ENCODE measurements at regions not wholly inside any gene's neighbourhood (a gene's known extent, or its start where the extent isn't known, plus 50 kb on each side); places are given as distances from the start of the nearest gene placed in this dataset.
"Not testable (repeated sequence)": the region's sequence is repeated elsewhere in the genome, so short reads cannot be mapped to it uniquely, and the experiment has no call there.

DNA sequence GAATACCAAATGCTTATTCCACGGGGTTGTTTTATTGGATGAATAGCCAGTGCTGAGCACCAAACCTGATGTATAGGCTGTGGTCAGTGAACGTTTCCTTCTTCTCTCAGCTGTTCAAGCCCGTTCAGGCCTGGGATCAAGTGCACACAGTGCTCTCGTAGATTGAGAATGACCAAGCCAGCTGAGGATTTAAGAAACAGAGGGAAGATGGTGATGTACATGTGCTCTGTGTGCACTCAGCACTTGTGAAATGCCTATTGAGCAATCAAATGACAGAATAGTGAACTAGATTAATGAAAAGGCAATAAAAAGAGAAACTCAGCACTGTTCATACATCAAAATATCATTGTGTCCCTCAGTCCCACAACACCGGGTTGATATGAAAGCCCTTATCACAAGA is 302.5 kb downstream of the BMPER start:
- DNase-seq, result no peak

- no peak for DNase-seq
Observed at GRCh38 chr7:34208878-34209621, 303.7 kb downstream of the BMPER start.

- DNase-seq, result no peak
Observed at GRCh38 chr7:34211018-34211417, 305.7 kb downstream of the BMPER start.

DNA sequence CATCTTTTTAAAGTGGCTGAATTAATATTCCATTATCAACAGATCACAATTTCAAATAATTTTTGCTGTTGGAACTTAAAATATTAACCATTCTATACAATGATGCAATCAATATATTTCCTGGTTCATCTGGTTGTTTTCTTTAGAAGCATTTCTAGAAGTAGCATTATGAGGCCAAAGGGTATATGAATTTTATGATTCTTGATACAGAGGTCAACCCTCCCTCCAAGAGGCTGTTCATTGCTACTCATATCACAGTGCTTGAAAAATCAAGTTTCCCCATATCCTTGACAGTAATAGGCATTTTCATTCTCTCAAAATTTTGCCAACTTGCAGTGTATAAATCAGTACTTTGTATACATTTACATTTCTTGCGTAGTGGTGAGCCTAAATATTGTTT is 312.6 kb downstream of the BMPER start:
- DNase-seq, result no peak

DNA sequence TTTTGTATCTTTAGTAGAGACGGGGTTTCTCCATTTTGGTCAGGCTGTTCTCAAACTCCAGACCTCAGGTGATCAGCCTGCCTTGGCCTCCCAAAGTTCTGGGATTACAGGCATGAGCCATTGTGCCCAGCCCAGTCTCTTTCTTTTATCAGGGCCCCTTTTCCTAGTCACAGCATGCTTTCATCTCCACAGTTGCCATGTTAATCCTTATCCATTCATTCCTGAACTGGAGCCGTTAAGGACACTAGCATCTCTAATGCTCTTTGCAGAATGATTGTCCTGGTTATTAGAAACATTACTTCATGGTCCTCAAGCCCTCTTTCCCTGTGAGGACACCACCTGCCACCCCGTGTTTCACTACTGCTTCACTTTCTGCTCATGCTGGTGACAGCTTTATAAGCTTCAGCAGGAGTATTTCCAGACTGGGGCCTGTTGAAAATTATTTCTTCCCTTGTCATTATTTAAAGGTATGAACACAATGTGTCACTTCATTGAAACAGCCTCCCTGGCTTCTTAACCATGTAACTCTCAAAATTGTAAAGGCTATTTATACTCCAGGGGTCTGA is 313.9 kb downstream of the BMPER start:
- no peak for DNase-seq

DNA sequence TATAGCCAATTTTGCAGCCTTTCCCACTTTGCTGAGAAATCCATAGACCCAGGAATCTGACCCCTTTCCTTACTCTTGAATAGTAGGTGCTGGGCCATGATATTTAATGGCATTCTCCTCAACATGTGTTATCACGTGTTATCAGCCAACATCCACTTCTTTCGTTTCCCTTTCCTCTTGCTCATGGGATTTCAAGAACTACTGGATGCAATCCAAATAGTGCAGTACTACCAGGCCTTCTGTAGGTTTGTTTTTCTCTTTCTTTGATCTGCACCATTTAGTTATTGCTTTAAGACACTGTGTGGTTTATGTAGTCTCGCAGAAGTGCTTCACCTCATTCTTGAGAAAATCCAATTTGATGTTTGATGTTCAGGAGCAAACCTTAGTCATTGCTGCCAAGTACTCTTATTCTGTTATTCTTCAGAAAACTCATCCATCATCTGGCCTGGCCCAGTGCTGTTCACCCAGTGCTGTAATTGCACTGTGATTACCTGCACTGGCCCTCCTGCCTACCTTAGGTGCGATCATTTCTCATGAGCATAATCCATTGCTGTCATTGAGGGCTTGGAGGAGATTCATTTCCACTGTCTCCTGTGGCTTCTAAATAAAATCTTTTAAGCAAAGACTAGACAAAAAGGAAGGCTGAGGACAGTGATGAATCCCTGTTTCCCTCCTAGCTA is 315.3 kb downstream of the BMPER start:
- no peak for DNase-seq

GRCh38 chr7:34222316-34222715 is 317.0 kb downstream of the BMPER start:
- no peak for DNase-seq

DNA sequence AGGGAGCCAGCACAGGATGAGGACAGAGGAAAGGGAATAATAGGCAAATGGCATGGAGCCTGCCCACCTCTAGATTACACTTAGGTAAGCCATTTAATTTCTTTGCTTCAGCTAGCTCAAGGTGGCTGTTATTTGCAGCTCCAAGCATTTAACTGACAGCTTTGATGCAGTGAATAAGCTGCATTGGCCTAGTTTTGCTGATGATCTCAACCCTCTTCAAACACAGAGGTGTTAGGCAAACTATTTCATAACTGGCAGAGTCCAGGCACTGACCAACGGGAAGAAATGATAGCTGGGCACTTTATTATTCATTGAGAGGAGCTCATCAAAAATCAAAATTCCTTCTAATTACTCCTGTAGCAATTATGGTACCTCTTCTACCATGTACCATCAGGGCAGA is 317.4 kb downstream of the BMPER start:
- no peak for DNase-seq

DNA sequence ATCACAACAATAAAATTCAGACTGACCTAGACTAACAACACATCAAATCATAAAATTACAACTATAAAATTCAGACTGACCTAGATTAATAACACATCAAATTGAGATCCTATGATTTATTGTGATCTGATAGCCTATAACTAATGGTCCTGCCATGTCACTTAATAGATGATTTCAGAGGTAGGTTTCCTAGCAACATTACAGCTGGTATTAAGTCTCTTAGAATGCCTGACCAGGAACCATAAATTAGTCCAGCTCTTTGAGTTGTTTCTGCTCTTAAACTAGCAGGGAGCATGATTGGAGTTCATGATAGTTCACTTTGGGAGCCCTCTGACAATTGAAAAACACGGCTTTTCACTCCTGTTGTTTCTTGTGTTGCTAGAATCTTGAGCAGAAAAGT is 318.9 kb downstream of the BMPER start:
- DNase-seq, result no peak

- no peak for DNase-seq
Observed at GRCh38 chr7:34225193-34225592, 319.9 kb downstream of the BMPER start.

DNA sequence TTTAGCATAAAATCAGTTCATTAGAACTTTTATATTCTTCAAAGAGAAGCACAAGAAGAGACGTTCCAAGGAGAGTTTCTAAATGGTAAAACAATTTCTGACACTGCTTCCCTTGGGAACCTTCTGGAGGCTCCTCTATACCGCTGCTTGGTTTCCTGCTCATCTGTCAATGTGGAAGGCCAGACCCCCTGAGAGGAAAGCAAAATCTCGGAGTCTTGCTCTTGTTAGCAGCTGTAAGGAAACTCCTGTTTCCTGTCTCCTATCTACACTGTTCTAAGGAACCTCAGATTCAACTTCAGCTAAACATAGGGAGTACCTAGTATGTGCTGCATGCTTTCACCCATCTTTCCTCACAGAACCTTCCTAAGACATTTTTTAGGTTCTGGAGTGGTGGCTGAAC is 322.2 kb downstream of the BMPER start:
- no peak for DNase-seq

DNA sequence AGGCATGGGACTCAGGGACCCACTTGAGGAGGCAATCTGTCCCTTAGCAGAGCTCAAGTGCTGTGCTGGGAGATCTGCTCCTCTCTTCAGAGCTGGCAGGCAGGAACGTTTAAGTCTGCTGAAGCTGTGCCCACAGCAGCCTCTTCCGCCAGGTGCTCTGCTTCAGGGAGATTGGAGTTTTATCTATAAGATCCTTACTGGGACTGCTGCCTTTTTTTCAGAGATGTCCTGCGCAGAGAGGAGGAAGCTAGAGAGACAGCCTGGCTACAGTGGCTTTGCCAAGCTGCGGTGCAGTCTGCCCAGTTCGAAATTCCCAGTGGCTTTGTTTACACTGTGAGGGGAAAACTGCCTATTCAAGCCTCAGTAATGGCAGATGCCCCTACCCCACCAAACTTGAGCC is 329.8 kb downstream of the BMPER start:
- DNase-seq, result not testable (repeated sequence)

DNA sequence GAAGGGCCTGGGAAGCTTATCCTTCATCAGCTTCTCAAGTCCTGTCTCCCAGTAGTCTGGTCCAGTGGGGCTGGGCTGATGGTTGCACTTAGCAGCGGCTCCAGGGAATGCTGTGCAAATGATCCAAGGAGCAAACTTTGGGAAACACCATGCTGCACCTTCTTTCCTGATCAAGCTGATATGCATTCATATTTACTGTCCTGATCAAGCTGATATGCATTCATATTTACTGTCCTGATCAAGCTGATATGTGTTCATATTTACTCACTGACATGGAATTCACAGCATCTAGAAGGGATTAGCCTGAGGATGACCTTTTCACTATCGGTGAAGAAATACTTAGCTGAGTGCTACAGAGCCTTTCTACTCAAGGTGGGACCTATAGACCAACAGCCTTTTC is 330.7 kb downstream of the BMPER start:
- DNase-seq, result no peak

GRCh38 chr7:34236839-34237492 is 331.6 kb downstream of the BMPER start:
- no peak for DNase-seq

GRCh38 chr7:34237493-34237849 is 332.1 kb downstream of the BMPER start:
- DNase-seq, result no peak

DNA sequence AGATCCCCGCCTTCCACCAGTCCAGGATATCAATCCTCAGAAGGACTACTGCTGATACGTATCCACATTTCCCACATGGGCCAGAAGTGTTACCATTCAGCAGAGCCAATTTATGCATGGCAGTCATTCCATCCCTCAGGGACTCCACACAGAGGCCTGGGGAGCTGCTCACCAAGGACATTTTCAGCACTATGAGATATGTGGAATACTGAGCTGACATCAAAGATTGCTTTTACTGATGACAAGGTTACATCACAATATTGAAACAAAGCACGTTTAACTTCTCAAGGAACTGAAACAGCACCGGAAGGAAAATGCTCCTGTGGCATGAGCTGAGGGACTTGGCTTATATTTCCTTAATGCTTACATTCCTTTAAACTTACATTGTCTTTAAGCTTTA is 335.1 kb downstream of the BMPER start:
- DNase-seq, result no peak

DNA sequence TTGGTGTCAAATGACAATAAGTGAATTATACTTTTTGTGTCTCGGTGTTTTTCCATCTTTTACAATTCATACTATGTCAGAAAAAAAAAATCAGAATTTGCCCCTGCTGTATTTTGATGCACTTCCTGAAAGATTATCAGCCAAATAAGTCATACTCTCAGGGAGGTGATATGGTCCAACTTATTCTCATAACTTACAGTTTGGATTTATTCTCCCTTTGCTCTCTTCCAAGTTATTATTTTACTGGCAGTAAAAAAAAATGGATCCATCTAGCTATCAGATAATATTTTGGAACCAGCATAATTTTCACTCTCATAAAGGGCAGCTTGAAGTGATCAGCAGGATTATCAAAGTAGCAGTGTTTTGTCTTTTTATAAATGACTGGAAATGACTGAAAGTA is 337.1 kb downstream of the BMPER start:
- no peak for DNase-seq

GRCh38 chr7:34245246-34245645 is 339.9 kb downstream of the BMPER start:
- DNase-seq, result no peak

DNA sequence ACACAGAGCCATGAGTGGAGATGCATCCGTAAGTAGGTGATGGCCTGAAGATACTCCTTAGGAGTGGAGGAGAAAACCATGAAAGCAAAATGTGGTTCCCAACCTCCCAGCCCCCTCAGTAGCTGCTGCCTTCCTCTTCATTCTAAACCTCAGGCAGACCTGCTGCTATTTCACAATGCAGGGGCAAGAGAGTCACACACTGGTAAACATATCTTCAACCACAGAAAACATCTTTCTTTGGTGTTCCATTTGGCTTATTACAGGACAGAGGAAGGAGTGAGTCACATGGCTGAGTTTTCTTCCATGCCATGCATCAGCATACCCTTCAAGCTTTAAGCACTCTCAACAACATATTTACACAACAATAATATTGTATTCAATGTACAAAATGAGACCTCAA is 342.1 kb downstream of the BMPER start:
- no peak for DNase-seq

- no peak for DNase-seq
Observed at GRCh38 chr7:34249192-34249591, 343.9 kb downstream of the BMPER start.

GRCh38 chr7:34260279-34260678 is 354.9 kb downstream of the BMPER start:
- DNase-seq, result no peak

GRCh38 chr7:34263168-34263567 is 357.8 kb downstream of the BMPER start:
- no peak for DNase-seq

- no peak for DNase-seq
Observed at GRCh38 chr7:34269084-34269483, 363.7 kb downstream of the BMPER start.

DNA sequence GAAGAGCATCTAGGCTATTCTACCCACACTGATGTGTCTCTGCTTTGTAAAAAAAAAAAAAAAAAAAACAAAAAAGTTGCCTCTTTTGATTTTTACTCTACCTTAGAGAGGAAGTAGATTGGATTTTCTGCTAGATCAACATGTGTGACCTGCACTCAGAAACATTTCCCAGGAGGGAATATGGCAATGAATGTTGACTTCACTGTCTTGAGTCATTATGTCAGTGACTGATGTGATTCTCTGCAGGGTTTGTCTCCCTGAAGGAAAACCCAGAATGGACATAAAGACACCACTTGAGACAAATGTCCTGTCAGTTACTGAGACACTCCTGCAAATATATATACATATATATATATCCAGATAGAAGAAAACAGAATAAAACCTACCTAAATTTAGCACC is 370.3 kb downstream of the BMPER start:
- no peak for DNase-seq

All from hematopoietic multipotent progenitor cell treated with erythropoietin and hydrocortisone succinate and interleukin-3 and kit ligand, for 8 days (in vitro differentiated cells).